ENCODE measurements at regions not wholly inside any gene's neighbourhood (a gene's known extent, or its start where the extent isn't known, plus 50 kb on each side); places are given as distances from the start of the nearest gene placed in this dataset.

DNA sequence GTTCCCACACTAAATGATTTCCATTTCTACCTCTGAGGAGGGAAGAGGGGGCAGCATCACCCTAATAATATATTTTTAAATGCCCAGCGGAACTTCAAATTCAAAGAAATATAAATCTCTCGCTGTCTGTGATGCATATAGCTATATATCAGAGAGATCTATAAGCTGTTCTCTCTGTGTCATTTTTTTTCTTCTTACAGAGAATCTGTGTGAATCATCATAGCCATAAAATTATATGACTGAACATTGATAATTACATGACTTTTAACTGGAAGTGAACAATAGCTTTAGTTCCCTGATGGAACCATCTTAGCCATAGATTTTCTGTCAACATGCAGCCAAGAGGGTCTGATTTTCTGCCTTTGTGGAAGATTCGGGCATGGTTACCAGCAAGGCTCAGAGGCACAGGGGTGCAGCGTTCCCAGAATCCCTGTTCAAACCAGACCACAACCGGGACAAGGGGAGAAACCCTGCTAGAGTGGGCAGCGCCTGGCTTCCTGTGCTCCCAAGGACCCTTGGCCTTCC lies 93.7 kb upstream of the OSMR start:
- no peak for TF ChIP-seq POLR2AphosphoS5 (IDR thresholded peaks at IDR 0.05)
- TF ChIP-seq, protein P1, sequence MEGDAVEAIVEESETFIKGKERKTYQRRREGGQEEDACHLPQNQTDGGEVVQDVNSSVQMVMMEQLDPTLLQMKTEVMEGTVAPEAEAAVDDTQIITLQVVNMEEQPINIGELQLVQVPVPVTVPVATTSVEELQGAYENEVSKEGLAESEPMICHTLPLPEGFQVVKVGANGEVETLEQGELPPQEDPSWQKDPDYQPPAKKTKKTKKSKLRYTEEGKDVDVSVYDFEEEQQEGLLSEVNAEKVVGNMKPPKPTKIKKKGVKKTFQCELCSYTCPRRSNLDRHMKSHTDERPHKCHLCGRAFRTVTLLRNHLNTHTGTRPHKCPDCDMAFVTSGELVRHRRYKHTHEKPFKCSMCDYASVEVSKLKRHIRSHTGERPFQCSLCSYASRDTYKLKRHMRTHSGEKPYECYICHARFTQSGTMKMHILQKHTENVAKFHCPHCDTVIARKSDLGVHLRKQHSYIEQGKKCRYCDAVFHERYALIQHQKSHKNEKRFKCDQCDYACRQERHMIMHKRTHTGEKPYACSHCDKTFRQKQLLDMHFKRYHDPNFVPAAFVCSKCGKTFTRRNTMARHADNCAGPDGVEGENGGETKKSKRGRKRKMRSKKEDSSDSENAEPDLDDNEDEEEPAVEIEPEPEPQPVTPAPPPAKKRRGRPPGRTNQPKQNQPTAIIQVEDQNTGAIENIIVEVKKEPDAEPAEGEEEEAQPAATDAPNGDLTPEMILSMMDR (IDR thresholded peaks at IDR 0.05 in 8 of 11, conservative IDR thresholded peaks at IDR 0.05 in 3 of 11), result no peak

Measured in spleen (tissue), 7 donors.